Ishikawa (cell line): ENCODE measurements at regions not wholly inside any gene's neighbourhood (a gene's known extent, or its start where the extent isn't known, plus 50 kb on each side); places are given as distances from the start of the nearest gene placed in this dataset.

ENCODE experiments used
- CREB1 ChIP-seq: IDR thresholded peaks from 2 replicates; pipeline ENCODE4 v1.6.1; 2012; ENCODE audit warnings: low read depth
- EP300 ChIP-seq: IDR thresholded peaks from 2 replicates; pipeline ENCODE4 v1.6.1; 2012; ENCODE audit warnings: borderline replicate concordance
- MAX ChIP-seq: IDR thresholded peaks from 2 replicates; pipeline ENCODE4 v1.6.1; 2012
- RAD21 ChIP-seq: IDR thresholded peaks from 2 replicates; pipeline ENCODE4 v1.6.1; 2012; ENCODE audit warnings: low read depth
- REST ChIP-seq: IDR thresholded peaks from 2 replicates; pipeline ENCODE4 v1.6.1; 2012; ENCODE audit warnings: low read depth, mild to moderate bottlenecking
- TAF1 ChIP-seq: IDR thresholded peaks from 2 replicates; pipeline ENCODE4 v1.6.1; 2012; ENCODE audit warnings: low read depth, mild to moderate bottlenecking
- YY1 ChIP-seq: IDR thresholded peaks from 2 replicates; pipeline ENCODE4 v1.6.1; 2012; ENCODE audit warnings: low read depth
- ZBTB7A ChIP-seq: IDR thresholded peaks from 2 replicates; pipeline ENCODE4 v1.6.1; 2012; ENCODE audit warnings: low read depth

- no peak for TF ChIP-seq TAF1
- TF ChIP-seq ZBTB7A = no peak
- no peak for TF ChIP-seq YY1
- TF ChIP-seq MAX = no peak
- TF ChIP-seq EP300 = no peak
- TF ChIP-seq RAD21 = no peak
- no peak for TF ChIP-seq REST
- TF ChIP-seq CREB1 = no peak
Measured at GRCh38 chr3:84008623-84009022, 950.2 kb upstream of the CADM2 start.
